Esophagus muscularis mucosa (tissue), 4 donors: ENCODE measurements at regions not wholly inside any gene's neighbourhood (a gene's known extent, or its start where the extent isn't known, plus 50 kb on each side); places are given as distances from the start of the nearest gene placed in this dataset.

Experiments
- DNase-seq: peaks from one replicate; pipeline ENCODE4 v3.0.0-alpha.2; 2017; ENCODE audit errors: extremely low spot score
- H3K27ac ChIP-seq, 4 donors: fragments of 200-600 bp; sonication (generic); replicated peaks in 1 of 4; 1 replicate in 3 of 4; 2 replicates in 1 of 4; pipeline ENCODE4 v1.5.1; 2016 to 2019; ENCODE audit warnings: mild to moderate bottlenecking in 1 of 4
- H3K27me3 ChIP-seq, 4 donors: fragments of 200-600 bp; sonication (generic); one replicate each; pipeline versions ENCODE4 v1.5.1 to v1.6.0; 2016 to 2019
- H3K36me3 ChIP-seq, 4 donors: fragments of 200-600 bp; sonication (generic); one replicate each; pipeline ENCODE4 v1.5.1; 2016 to 2019
- H3K4me1 ChIP-seq, 4 donors: fragments of 200-600 bp; sonication (generic); one replicate each; pipeline ENCODE4 v1.5.1; 2016 to 2019
- H3K4me3 ChIP-seq, 4 donors: fragments of 200-600 bp; sonication (generic); 1 replicate in 2 of 4; 2 replicates in 2 of 4; pipeline ENCODE4 v1.5.1; 2016 to 2019; ENCODE audit warnings: mild to moderate bottlenecking in 4 of 4, moderate library complexity in 1 of 4
- H3K9me3 ChIP-seq, 4 donors: fragments of 200-600 bp; sonication (generic); 1 replicate in 3 of 4; 2 replicates in 1 of 4; pipeline ENCODE4 v1.5.1; 2016 to 2019
- EP300 ChIP-seq: sonication (generic); formaldehyde crosslinking; IDR thresholded peaks from one replicate; pipeline ENCODE4 v1.6.1; 2017; ENCODE audit warnings: antibody characterized with exemption
- POLR2A ChIP-seq: fragments of 450-650 bp; IDR thresholded peaks from one replicate; pipeline ENCODE4 v1.6.1; 2017; ENCODE audit warnings: antibody characterized with exemption, moderate library complexity, mild to moderate bottlenecking, low read depth
- POLR2AphosphoS5 ChIP-seq, 2 donors: sonication (generic); formaldehyde crosslinking; IDR thresholded peaks; one replicate each; pipeline ENCODE4 v1.6.1; 2017; ENCODE audit warnings: antibody characterized with exemption in 2 of 2
- WGBS: methylation state at CpG from one replicate; pipeline ENCODE4 v1.1.5; 2018; 5-methylcytosine and 5-hydroxymethylcytosine counted together
- intact Hi-C: fragments of 100-400 bp; cut with DNase I; formaldehyde crosslinking; loops from one replicate; pipeline ENCODE4 v1.15.1; 2023
- TF ChIP-seq, protein P1 (sequence below), 3 experiments: fragments of 200-600 bp in 2 of 3; fragments of 450-650 bp in 1 of 3; sonication (generic) in 2 of 3; IDR thresholded peaks; one replicate each; pipeline ENCODE4 v1.5.1; 2017 to 2019; ENCODE audit warnings: antibody characterized with exemption in 3 of 3, mild to moderate bottlenecking in 2 of 3, moderate library complexity in 1 of 3

- no peaks in the 10 kb centered on the region for H3K27me3 ChIP-seq
- no peaks in the 10 kb centered on the region for H3K4me1 ChIP-seq
- TF ChIP-seq POLR2AphosphoS5 (IDR thresholded peaks at IDR 0.05): no peak
- TF ChIP-seq, protein P1, sequence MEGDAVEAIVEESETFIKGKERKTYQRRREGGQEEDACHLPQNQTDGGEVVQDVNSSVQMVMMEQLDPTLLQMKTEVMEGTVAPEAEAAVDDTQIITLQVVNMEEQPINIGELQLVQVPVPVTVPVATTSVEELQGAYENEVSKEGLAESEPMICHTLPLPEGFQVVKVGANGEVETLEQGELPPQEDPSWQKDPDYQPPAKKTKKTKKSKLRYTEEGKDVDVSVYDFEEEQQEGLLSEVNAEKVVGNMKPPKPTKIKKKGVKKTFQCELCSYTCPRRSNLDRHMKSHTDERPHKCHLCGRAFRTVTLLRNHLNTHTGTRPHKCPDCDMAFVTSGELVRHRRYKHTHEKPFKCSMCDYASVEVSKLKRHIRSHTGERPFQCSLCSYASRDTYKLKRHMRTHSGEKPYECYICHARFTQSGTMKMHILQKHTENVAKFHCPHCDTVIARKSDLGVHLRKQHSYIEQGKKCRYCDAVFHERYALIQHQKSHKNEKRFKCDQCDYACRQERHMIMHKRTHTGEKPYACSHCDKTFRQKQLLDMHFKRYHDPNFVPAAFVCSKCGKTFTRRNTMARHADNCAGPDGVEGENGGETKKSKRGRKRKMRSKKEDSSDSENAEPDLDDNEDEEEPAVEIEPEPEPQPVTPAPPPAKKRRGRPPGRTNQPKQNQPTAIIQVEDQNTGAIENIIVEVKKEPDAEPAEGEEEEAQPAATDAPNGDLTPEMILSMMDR (IDR thresholded peaks at IDR 0.05): no peak
- no peak for TF ChIP-seq POLR2A
- TF ChIP-seq EP300: no peak
- intact Hi-C loops: no loop called here
- WGBS: 75% methylated on average over 1 of the region's 1 CpG
- no peaks in the 10 kb centered on the region for H3K36me3 ChIP-seq
- no peak overlapping the region for H3K27ac ChIP-seq
- DNase-seq: no peak
- H3K4me3 ChIP-seq: no peak overlapping the region
- peaks cover 0 to 5% (median 0%) of the 10 kb centered on the region in 4 donors for H3K9me3 ChIP-seq
These were observed 130.9 kb upstream of the ADCY1 start for GRCh38 chr7:45443263-45443662.

DNA sequence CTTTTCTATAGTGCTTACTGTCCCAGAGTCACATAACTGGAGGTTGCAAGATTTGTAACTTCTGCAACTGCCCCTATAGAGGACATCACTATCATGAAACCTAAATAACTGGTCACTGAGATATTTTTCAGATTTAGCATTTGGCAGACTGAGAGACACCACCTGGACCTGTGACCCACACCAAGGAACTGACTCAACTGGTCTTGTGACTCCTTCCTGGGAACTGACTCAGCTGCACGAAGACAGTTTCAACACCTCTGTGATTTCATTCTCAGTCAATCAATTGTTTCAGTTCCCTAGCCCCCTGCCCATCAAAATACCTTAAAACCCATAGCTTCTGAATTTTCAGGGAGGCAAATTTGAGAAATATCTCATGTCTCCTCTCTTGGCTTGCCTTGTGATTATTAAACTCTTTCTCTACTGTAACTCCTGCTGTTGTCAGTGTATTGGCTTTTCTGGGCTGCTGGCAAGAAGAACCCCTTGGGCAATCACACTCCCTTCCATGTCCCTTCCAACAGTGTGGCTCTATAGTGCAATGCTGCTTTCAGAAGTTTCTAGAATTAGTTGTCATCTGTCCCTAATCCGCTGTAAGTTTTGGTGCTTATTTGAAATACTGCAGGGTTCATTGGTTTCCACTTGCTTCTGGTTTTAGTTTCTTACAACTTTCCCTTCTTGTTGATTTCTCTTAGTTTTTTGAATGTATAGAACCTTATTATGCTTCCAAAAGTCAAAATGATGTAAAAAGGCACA, 127.8 kb upstream of the ADCY1 start:
- no peaks in the 10 kb centered on the region for H3K27me3 ChIP-seq
- no peaks in the 10 kb centered on the region for H3K4me1 ChIP-seq
- H3K36me3 ChIP-seq: no peaks in the 10 kb centered on the region
- H3K9me3 ChIP-seq: no peaks in the 10 kb centered on the region
- DNase-seq: no peak
- H3K4me3 ChIP-seq: no peak overlapping the region
- H3K27ac ChIP-seq: no peak overlapping the region
- TF ChIP-seq, protein P1 (IDR thresholded peaks at IDR 0.05): no peak
- TF ChIP-seq EP300 (no peak), POLR2AphosphoS5 (IDR thresholded peaks at IDR 0.05) (no peak), POLR2A (no peak)
- intact Hi-C loops: no loop called here
- WGBS: 90% methylated on average over 2 of the region's 2 CpGs

GRCh38 chr7:45447296-45447695, 126.9 kb upstream of the ADCY1 start:
- H3K4me3 ChIP-seq: no peak overlapping the region
- H3K36me3 ChIP-seq: no peaks in the 10 kb centered on the region
- no peaks in the 10 kb centered on the region for H3K4me1 ChIP-seq
- H3K9me3 ChIP-seq: no peaks in the 10 kb centered on the region
- 78% methylated on average over 1 of the region's 1 CpG for WGBS
- TF ChIP-seq POLR2AphosphoS5 (IDR thresholded peaks at IDR 0.05) (no peak), EP300 (no peak)
- H3K27me3 ChIP-seq: no peaks in the 10 kb centered on the region
- intact Hi-C loops: no loop called here
- H3K27ac ChIP-seq: no peak overlapping the region
- DNase-seq: no peak

DNA sequence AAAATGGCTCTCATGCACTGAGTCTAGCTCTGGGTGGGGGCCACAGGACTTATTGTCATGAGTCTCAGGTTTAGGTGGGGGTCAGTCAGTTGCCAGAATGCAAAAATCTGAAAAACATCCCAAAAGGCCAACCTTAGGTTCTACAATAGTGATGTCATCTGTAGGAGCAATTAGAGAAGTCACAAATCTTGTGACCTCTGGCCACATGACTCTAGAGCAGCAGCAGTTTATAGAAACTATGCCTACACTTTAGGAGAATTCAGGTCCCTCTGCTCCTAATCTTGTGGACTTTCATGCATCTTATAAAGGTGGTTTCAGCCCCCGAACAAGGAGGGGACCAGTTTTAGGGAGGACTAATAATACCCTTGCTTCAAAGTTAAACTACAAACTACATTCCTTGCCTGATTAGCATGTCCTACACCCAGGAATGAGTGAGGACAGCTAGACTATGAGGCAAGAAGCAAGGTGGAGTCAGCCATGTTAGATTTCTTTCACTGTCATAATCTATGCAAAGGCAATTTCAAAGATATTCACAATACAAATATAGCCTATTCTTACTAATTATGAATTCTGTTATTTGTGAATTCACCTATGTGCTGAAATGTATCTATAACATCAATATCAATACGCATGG, 123.5 kb upstream of the ADCY1 start:
- no peaks in the 10 kb centered on the region for H3K4me1 ChIP-seq
- H3K9me3 ChIP-seq: no peaks in the 10 kb centered on the region
- intact Hi-C loops: no loop called here
- H3K27ac ChIP-seq: no peak overlapping the region
- H3K36me3 ChIP-seq: no peaks in the 10 kb centered on the region
- H3K4me3 ChIP-seq: no peak overlapping the region
- TF ChIP-seq, protein P1 (IDR thresholded peaks at IDR 0.05): no peak
- TF ChIP-seq EP300 (no peak), POLR2AphosphoS5 (IDR thresholded peaks at IDR 0.05) (no peak), POLR2A (no peak)
- DNase-seq: no peak
- WGBS: 93% methylated on average over 2 of the region's 2 CpGs
- H3K27me3 ChIP-seq: peaks cover 0 to 8% (median 0%) of the 10 kb centered on the region in 4 donors

- WGBS: 64% methylated on average over 2 of the region's 2 CpGs
- no peaks in the 10 kb centered on the region for H3K36me3 ChIP-seq
- intact Hi-C loops: no loop called here
- H3K4me3 ChIP-seq: no peak overlapping the region
- TF ChIP-seq POLR2AphosphoS5 (IDR thresholded peaks at IDR 0.05) (no peak), POLR2A (no peak), EP300 (no peak)
- TF ChIP-seq, protein P1 (IDR thresholded peaks at IDR 0.05): no peak
- H3K4me1 ChIP-seq: no peaks in the 10 kb centered on the region
- DNase-seq: no peak
- H3K27ac ChIP-seq: no peak overlapping the region
- H3K27me3 ChIP-seq: peaks cover 0 to 15% (median 0%) of the 10 kb centered on the region in 4 donors
- H3K9me3 ChIP-seq: no peaks in the 10 kb centered on the region
These were observed 122.7 kb upstream of the ADCY1 start for GRCh38 chr7:45451342-45452035.
